Mesothelial cell of epicardium (in vitro differentiated cells): ENCODE measurements at regions not wholly inside any gene's neighbourhood (a gene's known extent, or its start where the extent isn't known, plus 50 kb on each side); places are given as distances from the start of the nearest gene placed in this dataset.

ENCODE experiments used
- DNase-seq, 2 experiments: peaks; one replicate each; pipeline ENCODE4 v3.0.0; 2021; ENCODE audit warnings: low spot score in 2 of 2; ENCODE audit not compliant: unreplicated experiment in 2 of 2
- H3K27ac Mint-ChIP-seq: 2 replicates; pipeline ENCODE4 v1.8.0; 2021; ENCODE audit warnings: mixed read lengths
- H3K27me3 Mint-ChIP-seq: 2 replicates; pipeline ENCODE4 v1.8.0; 2021; ENCODE audit warnings: low read depth, mixed read lengths
- H3K36me3 Mint-ChIP-seq: 2 replicates; pipeline ENCODE4 v1.8.0; 2021; ENCODE audit warnings: mixed read lengths
- H3K4me1 Mint-ChIP-seq: 2 replicates; pipeline ENCODE4 v1.8.0; 2021; ENCODE audit warnings: mixed read lengths
- H3K4me3 Mint-ChIP-seq: 2 replicates; pipeline ENCODE4 v1.8.0; 2021; ENCODE audit warnings: mild to moderate bottlenecking, moderate library complexity, mixed read lengths
- H3K9me3 Mint-ChIP-seq: 2 replicates; pipeline ENCODE4 v1.8.0; 2021; ENCODE audit warnings: mixed read lengths
- TF ChIP-seq, protein P1 (sequence below): fragments of 200-600 bp; sonication (generic); IDR thresholded peaks from one replicate; pipeline ENCODE4 v1.5.0; 2021; ENCODE audit warnings: antibody characterized with exemption; ENCODE audit not compliant: unreplicated experiment

DNA sequence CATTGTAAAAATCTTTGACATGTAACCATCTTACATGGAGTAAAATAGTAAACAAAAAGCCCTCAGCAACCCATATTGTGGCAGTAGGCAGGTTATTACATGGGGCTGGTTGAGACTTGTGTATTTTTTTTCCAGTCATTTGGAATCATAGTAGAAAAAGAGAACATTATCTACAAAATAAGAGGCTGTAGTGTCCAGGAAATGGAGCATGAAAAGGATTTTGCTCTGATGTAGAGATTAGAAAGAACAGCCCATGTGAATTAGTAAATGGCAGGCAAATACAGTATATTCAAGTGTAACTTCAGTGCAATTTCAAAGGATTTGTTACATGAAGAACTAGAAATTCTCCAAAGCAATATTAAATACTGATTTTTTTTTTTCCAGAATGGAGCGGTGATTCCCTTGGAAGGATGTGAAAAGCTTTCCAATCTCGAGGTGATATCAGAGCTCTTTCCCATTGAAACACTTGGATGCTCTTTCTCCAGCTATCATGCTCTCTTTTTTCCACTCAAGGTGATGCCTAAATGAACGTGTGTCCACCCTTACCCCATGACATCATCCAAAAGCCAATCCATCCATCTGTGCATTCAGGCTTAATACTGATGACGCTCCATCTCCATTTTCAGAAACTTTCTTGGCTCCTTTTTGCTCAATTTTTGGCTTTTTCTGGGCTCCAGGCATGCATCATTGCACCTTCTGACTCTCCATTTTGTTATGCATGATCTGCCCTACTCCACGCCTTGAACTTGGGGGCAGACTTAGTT, 1034.7 kb downstream of the TYW1 start:
- TF ChIP-seq, protein P1, sequence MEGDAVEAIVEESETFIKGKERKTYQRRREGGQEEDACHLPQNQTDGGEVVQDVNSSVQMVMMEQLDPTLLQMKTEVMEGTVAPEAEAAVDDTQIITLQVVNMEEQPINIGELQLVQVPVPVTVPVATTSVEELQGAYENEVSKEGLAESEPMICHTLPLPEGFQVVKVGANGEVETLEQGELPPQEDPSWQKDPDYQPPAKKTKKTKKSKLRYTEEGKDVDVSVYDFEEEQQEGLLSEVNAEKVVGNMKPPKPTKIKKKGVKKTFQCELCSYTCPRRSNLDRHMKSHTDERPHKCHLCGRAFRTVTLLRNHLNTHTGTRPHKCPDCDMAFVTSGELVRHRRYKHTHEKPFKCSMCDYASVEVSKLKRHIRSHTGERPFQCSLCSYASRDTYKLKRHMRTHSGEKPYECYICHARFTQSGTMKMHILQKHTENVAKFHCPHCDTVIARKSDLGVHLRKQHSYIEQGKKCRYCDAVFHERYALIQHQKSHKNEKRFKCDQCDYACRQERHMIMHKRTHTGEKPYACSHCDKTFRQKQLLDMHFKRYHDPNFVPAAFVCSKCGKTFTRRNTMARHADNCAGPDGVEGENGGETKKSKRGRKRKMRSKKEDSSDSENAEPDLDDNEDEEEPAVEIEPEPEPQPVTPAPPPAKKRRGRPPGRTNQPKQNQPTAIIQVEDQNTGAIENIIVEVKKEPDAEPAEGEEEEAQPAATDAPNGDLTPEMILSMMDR: no peak
- H3K4me3 Mint-ChIP-seq: no peak overlapping the region
- H3K27ac Mint-ChIP-seq: no peak overlapping the region
- H3K27me3 Mint-ChIP-seq: peaks cover 42% of the 10 kb centered on the region
- H3K9me3 Mint-ChIP-seq: peaks cover 16% of the 10 kb centered on the region
- H3K4me1 Mint-ChIP-seq: no peaks in the 10 kb centered on the region
- H3K36me3 Mint-ChIP-seq: no peaks in the 10 kb centered on the region
- DNase-seq: peak in 1 of 2 experiments; percentile 0

DNA sequence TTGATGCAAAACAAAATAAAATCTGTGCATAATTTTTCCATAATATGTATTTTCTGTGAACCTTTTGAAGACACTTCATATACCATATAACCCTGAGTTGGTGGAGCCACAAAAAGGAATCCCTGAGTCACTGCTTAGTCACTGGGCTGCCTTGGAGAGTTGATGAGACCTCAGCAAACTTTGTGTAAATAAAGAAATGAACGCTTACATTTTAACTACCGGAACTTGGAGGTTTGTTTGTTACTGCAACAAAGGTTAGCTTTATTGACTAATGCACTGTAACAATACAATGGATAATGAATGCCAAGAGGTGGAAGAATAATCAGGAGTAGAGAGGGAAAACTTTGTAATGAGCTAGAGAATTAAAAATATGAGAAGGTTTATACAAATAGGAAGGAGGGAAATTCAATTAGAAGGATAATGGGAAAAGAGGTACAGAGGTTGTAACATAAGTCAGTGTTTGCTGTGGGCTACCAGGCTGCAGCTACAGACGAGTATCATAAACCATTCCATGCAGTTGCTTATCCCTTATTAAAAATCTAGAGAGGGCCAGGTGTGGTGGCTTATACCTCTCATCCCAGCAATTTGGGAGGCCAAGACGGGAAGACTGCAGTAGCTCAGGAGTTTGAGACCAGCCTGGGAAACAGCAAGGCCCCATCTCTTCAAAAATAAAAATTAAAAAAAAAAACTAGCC, 1042.1 kb downstream of the TYW1 start:
- H3K4me3 Mint-ChIP-seq: no peak overlapping the region
- peaks cover 16% of the 10 kb centered on the region for H3K27me3 Mint-ChIP-seq

DNA sequence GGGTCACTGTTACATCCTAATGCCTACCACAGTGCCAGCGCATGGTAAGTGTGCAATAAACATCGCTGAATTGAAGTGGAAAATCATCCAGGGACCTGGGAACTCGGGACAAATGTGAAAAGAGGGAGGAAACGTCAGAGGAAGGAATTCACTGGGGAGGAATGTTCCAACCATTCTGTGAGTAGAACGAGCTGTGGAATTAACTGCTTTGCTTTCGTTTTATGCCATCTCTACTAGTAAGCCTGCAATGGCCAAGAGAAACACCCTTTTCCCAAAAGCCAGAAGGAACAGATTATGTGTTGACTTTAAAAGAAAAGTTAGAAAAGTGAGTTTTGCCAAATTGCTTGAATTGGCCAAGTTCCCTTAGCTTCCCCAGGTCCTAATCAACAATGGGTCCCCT, 1044.9 kb downstream of the TYW1 start:
- Mint-ChIP-seq H3K4me3 (no peak overlapping the region), H3K4me1 (peaks cover 12% of the 10 kb centered on the region), H3K9me3 (peaks cover 6% of the 10 kb centered on the region), H3K36me3 (no peaks in the 10 kb centered on the region), H3K27me3 (peaks cover 14% of the 10 kb centered on the region), H3K27ac (no peak overlapping the region)
- TF ChIP-seq, protein P1: no peak
- DNase-seq: no peak

More for the DNA sequence above, 1042.1 kb downstream of the TYW1 start:
- H3K36me3 Mint-ChIP-seq: no peaks in the 10 kb centered on the region
- H3K27ac Mint-ChIP-seq: no peak overlapping the region
- peaks cover 12% of the 10 kb centered on the region for H3K9me3 Mint-ChIP-seq
- peaks cover 12% of the 10 kb centered on the region for H3K4me1 Mint-ChIP-seq
- TF ChIP-seq, protein P1: no peak
- no peak for DNase-seq

DNA sequence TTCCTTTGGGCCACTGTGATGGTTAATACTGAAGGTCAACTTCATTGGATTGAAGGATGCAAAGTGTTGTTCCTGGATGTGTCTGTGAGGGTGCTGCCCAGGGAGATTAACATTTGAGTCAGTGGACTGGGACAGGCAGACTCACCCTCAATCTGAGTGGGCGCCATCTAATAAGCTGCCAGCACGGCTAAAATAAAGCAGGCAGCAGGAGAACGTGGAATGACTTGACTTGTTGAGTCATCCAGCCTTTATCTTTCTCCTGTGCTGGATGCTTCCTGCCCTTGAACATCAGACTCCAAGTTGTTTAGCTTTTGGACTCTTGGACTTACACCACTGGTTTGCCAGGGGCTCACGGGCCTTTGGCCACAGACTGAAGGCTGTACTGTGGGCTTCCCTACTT, 1046.9 kb downstream of the TYW1 start:
- Mint-ChIP-seq H3K4me3 (no peak overlapping the region), H3K27ac (no peak overlapping the region), H3K36me3 (no peaks in the 10 kb centered on the region), H3K4me1 (peaks cover 10% of the 10 kb centered on the region), H3K9me3 (no peaks in the 10 kb centered on the region), H3K27me3 (peaks cover 17% of the 10 kb centered on the region)
- DNase-seq: no peak
- TF ChIP-seq, protein P1: no peak

DNA sequence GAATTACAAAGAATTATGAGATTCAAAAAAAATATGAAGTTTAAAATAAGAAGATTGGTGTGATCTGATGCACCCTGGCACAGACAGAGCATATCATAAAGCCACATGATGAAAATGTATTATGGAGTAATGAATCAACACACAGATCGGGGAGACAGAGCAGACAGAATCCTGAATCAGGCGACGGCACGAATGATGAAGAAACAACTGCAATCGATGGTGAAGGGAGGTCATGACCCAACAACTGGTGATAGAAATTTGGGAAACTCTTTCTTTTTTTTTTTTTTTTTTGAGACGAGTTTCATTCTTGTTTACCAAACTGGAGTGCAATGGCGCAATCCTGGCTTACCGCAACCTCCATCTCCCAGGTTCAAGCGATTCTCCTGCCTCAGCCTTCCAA, 1054.0 kb downstream of the TYW1 start:
- no peaks in the 10 kb centered on the region for H3K9me3 Mint-ChIP-seq
- peaks cover 10% of the 10 kb centered on the region for H3K27me3 Mint-ChIP-seq
- H3K4me1 Mint-ChIP-seq: peaks cover 2% of the 10 kb centered on the region
- TF ChIP-seq, protein P1: no peak
- H3K4me3 Mint-ChIP-seq: no peak overlapping the region
- no peaks in the 10 kb centered on the region for H3K36me3 Mint-ChIP-seq
- no peak overlapping the region for H3K27ac Mint-ChIP-seq
- DNase-seq: no peak
